ENCODE measurements at regions not wholly inside any gene's neighbourhood (a gene's known extent, or its start where the extent isn't known, plus 50 kb on each side); places are given as distances from the start of the nearest gene placed in this dataset.

DNA sequence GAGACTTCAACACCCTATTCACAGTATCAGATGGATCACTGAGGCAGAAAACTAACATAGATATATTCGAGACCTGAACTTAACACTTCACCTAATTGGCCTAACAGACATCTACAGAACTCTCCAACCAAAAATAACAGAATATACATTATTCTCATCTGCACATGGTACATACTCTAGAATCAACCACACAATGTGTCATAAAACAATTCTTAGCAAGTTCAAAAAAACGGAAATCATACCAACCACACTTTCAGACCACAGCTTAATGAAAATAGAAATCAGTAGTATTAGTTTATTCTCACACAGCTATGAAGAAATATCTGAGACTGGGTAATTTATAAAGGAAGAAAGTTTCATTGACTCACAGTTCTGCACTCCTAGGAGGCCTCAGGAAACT lies 387.9 kb downstream of the DEPDC1B start:
- H3K4me1 ChIP-seq (ENCODE audit: control insufficient read depth in 2 of 2, insufficient read depth in 2 of 2, low read length in 1 of 2): no peaks in the 10 kb centered on the region
- H3K36me3 ChIP-seq (ENCODE audit: control insufficient read depth in 2 of 2, insufficient read depth in 2 of 2, low read length in 1 of 2): no peaks in the 10 kb centered on the region
- H3K27ac ChIP-seq (ENCODE audit: low read depth in 2 of 2, low read length in 1 of 2): no peak overlapping the region
- H3K9me3 ChIP-seq (ENCODE audit: control insufficient read depth in 2 of 2, insufficient read depth in 1 of 2, low read depth in 1 of 2, low read length in 1 of 2): no peaks in the 10 kb centered on the region
- no peaks in the 10 kb centered on the region for H3K27me3 ChIP-seq (ENCODE audit: control insufficient read depth in 1 of 2, insufficient read depth in 2 of 2, low read length in 2 of 2)
- WGBS, 2 donors: 79 to 85% methylated on average over 2 of the region's 2 CpGs
- H3K4me3 ChIP-seq (ENCODE audit: low read depth in 1 of 2, low read length in 2 of 2): no peak overlapping the region

- no peak overlapping the region for H3K27ac ChIP-seq (ENCODE audit: low read depth in 2 of 2, low read length in 1 of 2)
- H3K36me3 ChIP-seq (ENCODE audit: control insufficient read depth in 2 of 2, insufficient read depth in 2 of 2, low read length in 1 of 2): no peaks in the 10 kb centered on the region
- no peak overlapping the region for H3K4me3 ChIP-seq (ENCODE audit: low read depth in 1 of 2, low read length in 2 of 2)
- no peaks in the 10 kb centered on the region for H3K27me3 ChIP-seq (ENCODE audit: control insufficient read depth in 1 of 2, insufficient read depth in 2 of 2, low read length in 2 of 2)
- H3K4me1 ChIP-seq (ENCODE audit: control insufficient read depth in 2 of 2, insufficient read depth in 2 of 2, low read length in 1 of 2): no peaks in the 10 kb centered on the region
- no peaks in the 10 kb centered on the region for H3K9me3 ChIP-seq (ENCODE audit: control insufficient read depth in 2 of 2, insufficient read depth in 1 of 2, low read depth in 1 of 2, low read length in 1 of 2)
- WGBS, 2 donors: 72 to 84% methylated on average over 2 of the region's 2 CpGs
Measured at GRCh38 chr5:60299944-60300343, 400.0 kb downstream of the DEPDC1B start.

DNA sequence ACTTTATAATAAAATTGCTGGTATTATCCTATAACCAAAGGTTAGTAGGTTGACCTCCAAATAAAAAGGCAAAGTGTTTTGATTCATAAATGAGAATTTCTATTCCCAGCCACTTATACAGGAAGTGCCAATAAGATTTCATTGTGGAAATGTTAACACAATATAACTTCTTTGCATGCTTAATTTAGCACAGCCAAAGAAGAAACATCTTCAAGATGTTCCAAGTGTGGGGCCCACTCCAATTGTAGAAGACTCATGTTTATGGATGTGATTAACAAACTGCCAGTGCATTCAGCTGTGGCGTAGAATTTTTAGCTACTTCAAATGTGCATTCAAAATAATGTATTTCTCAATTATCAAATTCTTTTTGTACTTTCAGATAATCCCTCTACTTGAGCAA lies 402.3 kb downstream of the DEPDC1B start:
- WGBS, 2 donors: 64 to 72% methylated on average over 1 of the region's 1 CpG
- H3K27ac ChIP-seq (ENCODE audit: low read depth in 2 of 2, low read length in 1 of 2): no peak overlapping the region
- H3K9me3 ChIP-seq (ENCODE audit: control insufficient read depth in 2 of 2, insufficient read depth in 1 of 2, low read depth in 1 of 2, low read length in 1 of 2): no peaks in the 10 kb centered on the region
- H3K27me3 ChIP-seq (ENCODE audit: control insufficient read depth in 1 of 2, insufficient read depth in 2 of 2, low read length in 2 of 2): no peaks in the 10 kb centered on the region
- H3K36me3 ChIP-seq (ENCODE audit: control insufficient read depth in 2 of 2, insufficient read depth in 2 of 2, low read length in 1 of 2): no peaks in the 10 kb centered on the region
- no peak overlapping the region for H3K4me3 ChIP-seq (ENCODE audit: low read depth in 1 of 2, low read length in 2 of 2)
- H3K4me1 ChIP-seq (ENCODE audit: control insufficient read depth in 2 of 2, insufficient read depth in 2 of 2, low read length in 1 of 2): no peaks in the 10 kb centered on the region

DNA sequence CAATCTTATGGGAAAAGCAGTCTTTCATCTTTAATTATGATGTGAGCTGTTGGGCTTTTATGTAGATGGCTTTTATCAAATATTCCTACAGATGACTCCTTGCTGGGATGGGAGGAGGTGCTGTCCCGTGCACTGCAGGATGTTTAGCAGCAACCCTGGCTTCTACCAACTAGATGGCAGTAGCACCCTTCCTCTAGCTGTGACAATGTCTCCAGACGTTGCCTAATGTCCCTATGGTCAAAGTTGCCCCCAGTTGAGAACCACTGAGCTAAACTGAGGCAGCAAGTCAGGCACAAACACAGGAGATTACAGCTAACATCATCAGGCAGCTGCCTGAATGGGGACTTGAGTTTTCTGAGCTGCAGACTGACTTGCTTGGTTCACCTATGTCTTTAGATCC lies 401.9 kb upstream of the PDE4D start:
- Histone ChIP-seq H3K36me3 (ENCODE audit: control insufficient read depth in 2 of 2, insufficient read depth in 2 of 2, low read length in 1 of 2) (no peaks in the 10 kb centered on the region), H3K4me1 (ENCODE audit: control insufficient read depth in 2 of 2, insufficient read depth in 2 of 2, low read length in 1 of 2) (no peaks in the 10 kb centered on the region), H3K9me3 (ENCODE audit: control insufficient read depth in 2 of 2, insufficient read depth in 1 of 2, low read depth in 1 of 2, low read length in 1 of 2) (no peaks in the 10 kb centered on the region), H3K27ac (ENCODE audit: low read depth in 2 of 2, low read length in 1 of 2) (no peak overlapping the region), H3K27me3 (ENCODE audit: control insufficient read depth in 1 of 2, insufficient read depth in 2 of 2, low read length in 2 of 2) (no peaks in the 10 kb centered on the region), H3K4me3 (ENCODE audit: low read depth in 1 of 2, low read length in 2 of 2) (no peak overlapping the region)
- 12% methylated on average over 2 of the region's 2 CpGs for WGBS, 2 donors

- H3K27ac ChIP-seq (ENCODE audit: low read depth in 2 of 2, low read length in 1 of 2): no peak overlapping the region
- H3K4me3 ChIP-seq (ENCODE audit: low read depth in 1 of 2, low read length in 2 of 2): no peak overlapping the region
- WGBS, 2 donors: 86 to 90% methylated on average over 2 of the region's 2 CpGs
- H3K27me3 ChIP-seq (ENCODE audit: control insufficient read depth in 1 of 2, insufficient read depth in 2 of 2, low read length in 2 of 2): no peaks in the 10 kb centered on the region
- no peaks in the 10 kb centered on the region for H3K36me3 ChIP-seq (ENCODE audit: control insufficient read depth in 2 of 2, insufficient read depth in 2 of 2, low read length in 1 of 2)
- no peaks in the 10 kb centered on the region for H3K9me3 ChIP-seq (ENCODE audit: control insufficient read depth in 2 of 2, insufficient read depth in 1 of 2, low read depth in 1 of 2, low read length in 1 of 2)
- no peaks in the 10 kb centered on the region for H3K4me1 ChIP-seq (ENCODE audit: control insufficient read depth in 2 of 2, insufficient read depth in 2 of 2, low read length in 1 of 2)
Measured at GRCh38 chr5:60293518-60293917, 400.0 kb upstream of the PDE4D start.

DNA sequence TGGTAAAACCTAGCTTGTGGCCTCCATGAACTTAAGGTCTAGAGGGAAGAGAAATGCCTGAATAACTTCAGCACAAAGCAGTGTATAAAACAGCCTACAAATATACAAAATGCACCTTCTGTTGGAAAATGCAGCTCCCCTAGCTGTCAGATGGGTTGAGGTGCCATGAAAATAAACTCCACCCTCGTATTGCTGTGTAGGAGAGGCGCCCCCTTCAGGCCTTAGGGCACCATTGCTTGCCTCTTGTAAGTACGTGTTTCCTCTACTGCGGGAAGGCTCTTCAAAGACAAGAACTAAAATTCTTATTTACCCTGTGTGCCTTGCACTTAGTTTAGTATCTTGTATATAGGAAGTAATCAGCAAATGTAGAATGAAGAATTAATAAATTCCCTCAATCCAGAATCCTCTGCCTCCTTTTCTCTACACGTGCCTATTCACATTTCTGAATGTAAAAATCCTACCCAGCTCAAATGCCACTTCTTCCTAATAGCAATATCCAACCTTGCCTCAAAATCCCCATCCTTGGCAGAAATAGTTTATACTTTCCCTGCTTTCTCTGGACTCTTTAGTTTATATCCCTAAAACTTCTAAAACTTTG lies 393.7 kb upstream of the PDE4D start:
- Histone ChIP-seq H3K4me3 (ENCODE audit: low read depth in 1 of 2, low read length in 2 of 2) (no peak overlapping the region), H3K27me3 (ENCODE audit: control insufficient read depth in 1 of 2, insufficient read depth in 2 of 2, low read length in 2 of 2) (no peaks in the 10 kb centered on the region), H3K36me3 (ENCODE audit: control insufficient read depth in 2 of 2, insufficient read depth in 2 of 2, low read length in 1 of 2) (no peaks in the 10 kb centered on the region), H3K27ac (ENCODE audit: low read depth in 2 of 2, low read length in 1 of 2) (no peak overlapping the region), H3K4me1 (ENCODE audit: control insufficient read depth in 2 of 2, insufficient read depth in 2 of 2, low read length in 1 of 2) (no peaks in the 10 kb centered on the region), H3K9me3 (ENCODE audit: control insufficient read depth in 2 of 2, insufficient read depth in 1 of 2, low read depth in 1 of 2, low read length in 1 of 2) (no peaks in the 10 kb centered on the region)
- WGBS, 2 donors: 56 to 69% methylated on average over 5 of the region's 5 CpGs

GRCh38 chr5:60285910-60286309 lies 392.4 kb upstream of the PDE4D start:
- no peaks in the 10 kb centered on the region for H3K27me3 ChIP-seq (ENCODE audit: control insufficient read depth in 1 of 2, insufficient read depth in 2 of 2, low read length in 2 of 2)
- H3K4me3 ChIP-seq (ENCODE audit: low read depth in 1 of 2, low read length in 2 of 2): no peak overlapping the region
- H3K9me3 ChIP-seq (ENCODE audit: control insufficient read depth in 2 of 2, insufficient read depth in 1 of 2, low read depth in 1 of 2, low read length in 1 of 2): no peaks in the 10 kb centered on the region
- H3K36me3 ChIP-seq (ENCODE audit: control insufficient read depth in 2 of 2, insufficient read depth in 2 of 2, low read length in 1 of 2): no peaks in the 10 kb centered on the region
- no peak overlapping the region for H3K27ac ChIP-seq (ENCODE audit: low read depth in 2 of 2, low read length in 1 of 2)
- WGBS, 2 donors: 87 to 89% methylated on average over 5 of the region's 5 CpGs
- H3K4me1 ChIP-seq (ENCODE audit: control insufficient read depth in 2 of 2, insufficient read depth in 2 of 2, low read length in 1 of 2): no peaks in the 10 kb centered on the region

GRCh38 chr5:60280943-60281342 lies 387.4 kb upstream of the PDE4D start:
- 57 to 69% methylated on average over 4 of the region's 4 CpGs for WGBS, 2 donors

DNA sequence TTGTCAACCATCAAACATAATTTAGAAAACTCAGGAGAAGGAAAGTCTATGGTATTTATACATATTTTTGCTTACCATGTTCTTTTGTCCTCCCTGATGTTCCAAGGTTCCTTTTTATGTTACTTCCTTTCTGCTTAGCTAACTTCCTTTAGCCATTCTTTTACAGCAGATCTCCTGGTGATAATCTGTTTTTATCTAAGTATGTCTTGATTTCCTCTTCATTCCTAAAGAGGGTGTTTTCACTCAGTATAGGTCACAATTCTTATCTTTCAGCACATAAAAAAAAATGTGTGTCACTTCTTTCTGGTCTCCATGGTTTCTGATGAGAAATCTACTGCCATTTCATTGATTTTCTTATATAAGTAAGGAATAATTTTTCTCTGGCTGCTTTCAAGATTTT lies 384.4 kb upstream of the PDE4D start:
- no peak overlapping the region for H3K4me3 ChIP-seq (ENCODE audit: low read depth in 1 of 2, low read length in 2 of 2)
- no peaks in the 10 kb centered on the region for H3K9me3 ChIP-seq (ENCODE audit: control insufficient read depth in 2 of 2, insufficient read depth in 1 of 2, low read depth in 1 of 2, low read length in 1 of 2)
- H3K4me1 ChIP-seq (ENCODE audit: control insufficient read depth in 2 of 2, insufficient read depth in 2 of 2, low read length in 1 of 2): no peaks in the 10 kb centered on the region
- no peaks in the 10 kb centered on the region for H3K36me3 ChIP-seq (ENCODE audit: control insufficient read depth in 2 of 2, insufficient read depth in 2 of 2, low read length in 1 of 2)
- H3K27ac ChIP-seq (ENCODE audit: low read depth in 2 of 2, low read length in 1 of 2): no peak overlapping the region
- H3K27me3 ChIP-seq (ENCODE audit: control insufficient read depth in 1 of 2, insufficient read depth in 2 of 2, low read length in 2 of 2): no peaks in the 10 kb centered on the region

More at GRCh38 chr5:60280943-60281342, 387.4 kb upstream of the PDE4D start:
- Histone ChIP-seq H3K4me1 (ENCODE audit: control insufficient read depth in 2 of 2, insufficient read depth in 2 of 2, low read length in 1 of 2) (no peaks in the 10 kb centered on the region), H3K4me3 (ENCODE audit: low read depth in 1 of 2, low read length in 2 of 2) (no peak overlapping the region), H3K36me3 (ENCODE audit: control insufficient read depth in 2 of 2, insufficient read depth in 2 of 2, low read length in 1 of 2) (no peaks in the 10 kb centered on the region), H3K27ac (ENCODE audit: low read depth in 2 of 2, low read length in 1 of 2) (no peak overlapping the region), H3K27me3 (ENCODE audit: control insufficient read depth in 1 of 2, insufficient read depth in 2 of 2, low read length in 2 of 2) (no peaks in the 10 kb centered on the region), H3K9me3 (ENCODE audit: control insufficient read depth in 2 of 2, insufficient read depth in 1 of 2, low read depth in 1 of 2, low read length in 1 of 2) (no peaks in the 10 kb centered on the region)

DNA sequence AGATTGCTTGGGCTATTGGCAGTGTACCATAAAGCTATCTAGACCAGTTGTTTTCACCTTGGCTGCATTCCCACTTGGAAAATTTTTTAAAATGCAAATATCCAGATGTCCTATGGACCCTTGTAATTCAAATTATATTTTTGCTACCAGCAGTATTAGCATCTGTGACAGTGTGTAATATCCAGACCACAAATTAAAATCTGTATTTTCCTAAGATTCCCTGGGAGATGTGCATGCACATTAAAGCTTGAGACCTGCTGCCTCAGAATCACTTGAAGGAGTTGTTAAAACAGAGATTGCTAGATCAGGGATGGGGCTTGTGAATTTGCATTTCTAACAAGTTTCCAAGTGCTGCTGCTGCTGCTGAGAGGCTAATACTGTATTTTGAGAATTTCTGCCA lies 381.2 kb upstream of the PDE4D start:
- Histone ChIP-seq H3K27ac (ENCODE audit: low read depth in 2 of 2, low read length in 1 of 2) (no peak overlapping the region), H3K27me3 (ENCODE audit: control insufficient read depth in 1 of 2, insufficient read depth in 2 of 2, low read length in 2 of 2) (no peaks in the 10 kb centered on the region), H3K36me3 (ENCODE audit: control insufficient read depth in 2 of 2, insufficient read depth in 2 of 2, low read length in 1 of 2) (no peaks in the 10 kb centered on the region), H3K9me3 (ENCODE audit: control insufficient read depth in 2 of 2, insufficient read depth in 1 of 2, low read depth in 1 of 2, low read length in 1 of 2) (no peaks in the 10 kb centered on the region), H3K4me3 (ENCODE audit: low read depth in 1 of 2, low read length in 2 of 2) (no peak overlapping the region), H3K4me1 (ENCODE audit: control insufficient read depth in 2 of 2, insufficient read depth in 2 of 2, low read length in 1 of 2) (no peaks in the 10 kb centered on the region)

All from esophagus (tissue), 2 donors.